PFSK-1 (cell line): ENCODE measurements at regions not wholly inside any gene's neighbourhood (a gene's known extent, or its start where the extent isn't known, plus 50 kb on each side); places are given as distances from the start of the nearest gene placed in this dataset.

Experiments used
- POLR2AphosphoS5 ChIP-seq: IDR thresholded peaks from 2 replicates; pipeline ENCODE4 v1.6.1; 2012; ENCODE audit warnings: low read depth, mild to moderate bottlenecking, control low read depth, low read length, moderate library complexity
- TF ChIP-seq, protein P1 (sequence below), 2 experiments: IDR thresholded peaks; 2 replicates each; pipeline versions ENCODE4 v1.6.1 to v1.8.0; 2011 to 2012; ENCODE audit warnings: low read depth in 2 of 2, low read length in 2 of 2, control low read depth in 1 of 2, inconsistent platforms in 1 of 2, mild to moderate bottlenecking in 1 of 2, moderate library complexity in 1 of 2; ENCODE audit not compliant: insufficient read depth in 1 of 2

DNA sequence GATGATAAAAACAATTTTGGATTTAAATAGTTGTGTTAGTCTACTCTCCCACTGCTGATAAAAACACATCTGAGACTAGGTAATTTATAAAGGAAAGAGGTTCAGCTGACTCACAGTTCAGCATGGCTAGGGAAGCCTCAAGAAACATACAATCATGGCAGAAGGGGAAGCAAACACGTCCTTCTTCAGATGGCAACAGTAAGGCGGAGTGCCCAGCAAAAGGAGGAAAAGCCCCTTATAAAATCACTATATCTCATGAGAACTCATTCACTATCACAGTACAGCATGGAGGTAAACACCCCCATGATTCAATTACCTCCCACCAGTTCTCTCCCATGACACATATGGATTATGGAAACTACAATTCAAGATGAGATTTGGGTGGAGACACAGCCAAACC is 632.1 kb downstream of the SLC16A7 start:
- TF ChIP-seq, protein P1, sequence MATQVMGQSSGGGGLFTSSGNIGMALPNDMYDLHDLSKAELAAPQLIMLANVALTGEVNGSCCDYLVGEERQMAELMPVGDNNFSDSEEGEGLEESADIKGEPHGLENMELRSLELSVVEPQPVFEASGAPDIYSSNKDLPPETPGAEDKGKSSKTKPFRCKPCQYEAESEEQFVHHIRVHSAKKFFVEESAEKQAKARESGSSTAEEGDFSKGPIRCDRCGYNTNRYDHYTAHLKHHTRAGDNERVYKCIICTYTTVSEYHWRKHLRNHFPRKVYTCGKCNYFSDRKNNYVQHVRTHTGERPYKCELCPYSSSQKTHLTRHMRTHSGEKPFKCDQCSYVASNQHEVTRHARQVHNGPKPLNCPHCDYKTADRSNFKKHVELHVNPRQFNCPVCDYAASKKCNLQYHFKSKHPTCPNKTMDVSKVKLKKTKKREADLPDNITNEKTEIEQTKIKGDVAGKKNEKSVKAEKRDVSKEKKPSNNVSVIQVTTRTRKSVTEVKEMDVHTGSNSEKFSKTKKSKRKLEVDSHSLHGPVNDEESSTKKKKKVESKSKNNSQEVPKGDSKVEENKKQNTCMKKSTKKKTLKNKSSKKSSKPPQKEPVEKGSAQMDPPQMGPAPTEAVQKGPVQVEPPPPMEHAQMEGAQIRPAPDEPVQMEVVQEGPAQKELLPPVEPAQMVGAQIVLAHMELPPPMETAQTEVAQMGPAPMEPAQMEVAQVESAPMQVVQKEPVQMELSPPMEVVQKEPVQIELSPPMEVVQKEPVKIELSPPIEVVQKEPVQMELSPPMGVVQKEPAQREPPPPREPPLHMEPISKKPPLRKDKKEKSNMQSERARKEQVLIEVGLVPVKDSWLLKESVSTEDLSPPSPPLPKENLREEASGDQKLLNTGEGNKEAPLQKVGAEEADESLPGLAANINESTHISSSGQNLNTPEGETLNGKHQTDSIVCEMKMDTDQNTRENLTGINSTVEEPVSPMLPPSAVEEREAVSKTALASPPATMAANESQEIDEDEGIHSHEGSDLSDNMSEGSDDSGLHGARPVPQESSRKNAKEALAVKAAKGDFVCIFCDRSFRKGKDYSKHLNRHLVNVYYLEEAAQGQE (IDR thresholded peaks at IDR 0.05; ENCODE audit: insufficient read depth in 1 of 2, low read depth in 2 of 2, low read length in 2 of 2) = no peak
- no peak for TF ChIP-seq POLR2AphosphoS5
